Neural cell (in vitro differentiated cells): ENCODE measurements at regions not wholly inside any gene's neighbourhood (a gene's known extent, or its start where the extent isn't known, plus 50 kb on each side); places are given as distances from the start of the nearest gene placed in this dataset.

Experiments
- H2AFZ ChIP-seq: fragments of 200-600, 300-800 bp; sonication (generic), shearing (Covaris generic); 2 replicates; pipeline ENCODE4 v1.6.0; 2014; ENCODE audit warnings: low read depth, mild to moderate bottlenecking, antibody characterized with exemption, low read length, moderate library complexity
- H3F3A ChIP-seq: fragments of 200-600 bp; shearing (Covaris generic); 2 replicates; pipeline ENCODE4 v1.6.1; 2016; ENCODE audit warnings: mild to moderate bottlenecking, moderate library complexity, mixed read lengths, antibody characterized with exemption, low read length; ENCODE audit not compliant: insufficient read depth, poor library complexity, severe bottlenecking
- H3K27ac ChIP-seq: fragments of 200-600, 300-800 bp; sonication (generic), shearing (Covaris generic); 2 replicates; pipeline ENCODE4 v1.5.1; 2014; ENCODE audit warnings: mild to moderate bottlenecking, low read length, moderate library complexity
- H3K27me3 ChIP-seq: fragments of 300-800, 200-600 bp; sonication (generic), shearing (Covaris generic); 2 replicates; pipeline ENCODE4 v1.6.0; 2014; ENCODE audit warnings: mild to moderate bottlenecking, low read depth, low read length, moderate library complexity; ENCODE audit not compliant: insufficient read depth
- H3K36me3 ChIP-seq: fragments of 300-800, 200-600 bp; sonication (generic), shearing (Covaris generic); 2 replicates; pipeline ENCODE4 v1.5.1; 2014; ENCODE audit warnings: mild to moderate bottlenecking, antibody characterized with exemption, low read length, moderate library complexity; ENCODE audit not compliant: insufficient read depth
- H3K4me2 ChIP-seq: fragments of 300-800, 200-600 bp; sonication (generic), shearing (Covaris generic); 2 replicates; pipeline ENCODE4 v1.6.0; 2014; ENCODE audit warnings: mild to moderate bottlenecking, low read length
- H3K4me3 ChIP-seq: fragments of 300-800, 200-600 bp; sonication (generic), shearing (Covaris generic); 2 replicates; pipeline ENCODE4 v1.5.1; 2014; ENCODE audit warnings: mild to moderate bottlenecking, low read length, moderate library complexity
- H3K79me2 ChIP-seq: fragments of 200-600 bp; shearing (Covaris generic); replicated peaks from 2 replicates; pipeline ENCODE4 v1.6.0; 2014; ENCODE audit warnings: mild to moderate bottlenecking, low read length, moderate library complexity; ENCODE audit not compliant: insufficient read depth
- H3K9ac ChIP-seq: fragments of 300-800, 200-600 bp; sonication (generic), shearing (Covaris generic); 2 replicates; pipeline ENCODE4 v1.6.1; 2016; ENCODE audit warnings: mild to moderate bottlenecking, low read length, mixed read lengths
- H3K9me2 ChIP-seq: fragments of 200-600 bp; shearing (Covaris generic); 2 replicates; pipeline ENCODE4 v1.6.1; 2016; ENCODE audit warnings: mild to moderate bottlenecking, low read length, mixed read lengths; ENCODE audit not compliant: insufficient read depth
- H3K9me3 ChIP-seq: fragments of 200-600, 300-800 bp; sonication (generic), shearing (Covaris generic); 2 replicates; pipeline ENCODE4 v1.6.1; 2016; ENCODE audit warnings: mild to moderate bottlenecking, mixed run types, low read length, moderate library complexity, mixed read lengths
- H4K20me1 ChIP-seq: fragments of 200-600 bp; shearing (Covaris generic); 2 replicates; pipeline ENCODE4 v1.6.1; 2016; ENCODE audit warnings: mild to moderate bottlenecking, mixed run types; ENCODE audit not compliant: insufficient read depth
- CTCF ChIP-seq: fragments of 450-650 bp; IDR thresholded peaks from 2 replicates; pipeline ENCODE4 v1.5.1; 2014; ENCODE audit warnings: antibody characterized with exemption, mild to moderate bottlenecking, moderate library complexity; ENCODE audit not compliant: poor library complexity, severe bottlenecking
- EP300 ChIP-seq: fragments of 450-650 bp; conservative IDR thresholded peaks from 2 replicates; pipeline ENCODE4 v1.6.1; 2014; ENCODE audit warnings: antibody characterized with exemption, mild to moderate bottlenecking, moderate library complexity; ENCODE audit not compliant: poor library complexity, severe bottlenecking
- EZH2 ChIP-seq: fragments of 200-600, 300-800 bp; shearing (Covaris generic), sonication (generic); IDR thresholded peaks from 2 replicates; pipeline ENCODE4 v1.6.1; 2014; ENCODE audit warnings: antibody characterized with exemption, low read length, borderline replicate concordance, mild to moderate bottlenecking; ENCODE audit not compliant: insufficient read depth, poor library complexity, severe bottlenecking
- MXI1 ChIP-seq: fragments of 450-650 bp; conservative IDR thresholded peaks from 2 replicates; pipeline ENCODE4 v1.6.1; 2014; ENCODE audit warnings: antibody characterized with exemption, mild to moderate bottlenecking; ENCODE audit not compliant: poor library complexity, severe bottlenecking
- POLR2AphosphoS5 ChIP-seq: IDR thresholded peaks from 2 replicates; pipeline ENCODE4 v1.6.1; 2012
- RAD21 ChIP-seq: fragments of 450-650 bp; conservative IDR thresholded peaks from 2 replicates; pipeline ENCODE4 v1.6.1; 2014; ENCODE audit warnings: antibody characterized with exemption, mild to moderate bottlenecking, moderate library complexity
- REST ChIP-seq: IDR thresholded peaks from 2 replicates; pipeline ENCODE4 v1.6.1; 2012; ENCODE audit warnings: borderline replicate concordance
- SMC3 ChIP-seq: fragments of 450-650 bp; conservative IDR thresholded peaks from 2 replicates; pipeline ENCODE4 v1.6.1; 2014; ENCODE audit warnings: antibody characterized with exemption, mild to moderate bottlenecking, moderate library complexity; ENCODE audit not compliant: poor library complexity
- TAF1 ChIP-seq: IDR thresholded peaks from 2 replicates; pipeline ENCODE4 v1.6.1; 2012; ENCODE audit warnings: low read depth

- no peak overlapping the region for H3K27ac ChIP-seq
- no peak overlapping the region for H2AFZ ChIP-seq
- H3K4me2 ChIP-seq = no peak overlapping the region
- no peaks in the 10 kb centered on the region for H3K36me3 ChIP-seq
- no peaks in the 10 kb centered on the region for H3K9me2 ChIP-seq
- no peaks in the 10 kb centered on the region for H3K27me3 ChIP-seq
- no peak overlapping the region for H3K4me3 ChIP-seq
- no peaks in the 10 kb centered on the region for H3F3A ChIP-seq
- TF ChIP-seq CTCF = no peak
- TF ChIP-seq MXI1 = no peak
- no peak for TF ChIP-seq POLR2AphosphoS5
- no peak for TF ChIP-seq REST
- no peak overlapping the region for H3K9ac ChIP-seq
- no peaks in the 10 kb centered on the region for H3K9me3 ChIP-seq
- no peaks in the 10 kb centered on the region for H4K20me1 ChIP-seq
- no peaks in the 10 kb centered on the region for H3K79me2 ChIP-seq
These were observed 160.1 kb upstream of the SATB1 start for GRCh38 chr3:18585004-18585968.

GRCh38 chr3:18580268-18580667, 155.1 kb upstream of the SATB1 start:
- Histone ChIP-seq H3K27me3 (no peaks in the 10 kb centered on the region), H3K27ac (no peak overlapping the region), H4K20me1 (no peaks in the 10 kb centered on the region), H3K79me2 (no peaks in the 10 kb centered on the region), H3K36me3 (no peaks in the 10 kb centered on the region), H3K9me3 (no peaks in the 10 kb centered on the region), H3K4me2 (no peak overlapping the region), H3K9me2 (no peaks in the 10 kb centered on the region), H3K9ac (no peak overlapping the region), H3K4me3 (no peak overlapping the region), H3F3A (no peaks in the 10 kb centered on the region), H2AFZ (no peak overlapping the region)
- TF ChIP-seq REST (no peak), POLR2AphosphoS5 (no peak), SMC3 (no peak), TAF1 (no peak), MXI1 (no peak), CTCF (no peak), RAD21 (no peak), EZH2 (no peak), EP300 (no peak)
